Ishikawa (cell line): ENCODE measurements at regions not wholly inside any gene's neighbourhood (a gene's known extent, or its start where the extent isn't known, plus 50 kb on each side); places are given as distances from the start of the nearest gene placed in this dataset.
"Not testable (repeated sequence)": the region's sequence is repeated elsewhere in the genome, so short reads cannot be mapped to it uniquely, and the experiment has no call there.

Experiments
- CEBPB ChIP-seq: IDR thresholded peaks from 2 replicates; pipeline ENCODE4 v1.6.1; 2012
- EGR1 ChIP-seq: IDR thresholded peaks from 2 replicates; pipeline ENCODE4 v1.6.1; 2012
- EP300 ChIP-seq: IDR thresholded peaks from 2 replicates; pipeline ENCODE4 v1.6.1; 2012; ENCODE audit warnings: borderline replicate concordance
- TF ChIP-seq, protein P1 (sequence below): IDR thresholded peaks from 2 replicates; pipeline ENCODE4 v1.6.1; 2012; ENCODE audit warnings: low read depth, mild to moderate bottlenecking

GRCh38 chr10:46693218-46693617, 114.3 kb downstream of the SYT15 start:
- TF ChIP-seq CEBPB, EGR1, EP300: not testable (repeated sequence)
- TF ChIP-seq, protein P1, sequence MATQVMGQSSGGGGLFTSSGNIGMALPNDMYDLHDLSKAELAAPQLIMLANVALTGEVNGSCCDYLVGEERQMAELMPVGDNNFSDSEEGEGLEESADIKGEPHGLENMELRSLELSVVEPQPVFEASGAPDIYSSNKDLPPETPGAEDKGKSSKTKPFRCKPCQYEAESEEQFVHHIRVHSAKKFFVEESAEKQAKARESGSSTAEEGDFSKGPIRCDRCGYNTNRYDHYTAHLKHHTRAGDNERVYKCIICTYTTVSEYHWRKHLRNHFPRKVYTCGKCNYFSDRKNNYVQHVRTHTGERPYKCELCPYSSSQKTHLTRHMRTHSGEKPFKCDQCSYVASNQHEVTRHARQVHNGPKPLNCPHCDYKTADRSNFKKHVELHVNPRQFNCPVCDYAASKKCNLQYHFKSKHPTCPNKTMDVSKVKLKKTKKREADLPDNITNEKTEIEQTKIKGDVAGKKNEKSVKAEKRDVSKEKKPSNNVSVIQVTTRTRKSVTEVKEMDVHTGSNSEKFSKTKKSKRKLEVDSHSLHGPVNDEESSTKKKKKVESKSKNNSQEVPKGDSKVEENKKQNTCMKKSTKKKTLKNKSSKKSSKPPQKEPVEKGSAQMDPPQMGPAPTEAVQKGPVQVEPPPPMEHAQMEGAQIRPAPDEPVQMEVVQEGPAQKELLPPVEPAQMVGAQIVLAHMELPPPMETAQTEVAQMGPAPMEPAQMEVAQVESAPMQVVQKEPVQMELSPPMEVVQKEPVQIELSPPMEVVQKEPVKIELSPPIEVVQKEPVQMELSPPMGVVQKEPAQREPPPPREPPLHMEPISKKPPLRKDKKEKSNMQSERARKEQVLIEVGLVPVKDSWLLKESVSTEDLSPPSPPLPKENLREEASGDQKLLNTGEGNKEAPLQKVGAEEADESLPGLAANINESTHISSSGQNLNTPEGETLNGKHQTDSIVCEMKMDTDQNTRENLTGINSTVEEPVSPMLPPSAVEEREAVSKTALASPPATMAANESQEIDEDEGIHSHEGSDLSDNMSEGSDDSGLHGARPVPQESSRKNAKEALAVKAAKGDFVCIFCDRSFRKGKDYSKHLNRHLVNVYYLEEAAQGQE = not testable (repeated sequence)
